Ecto neural progenitor cell (in vitro differentiated cells): ENCODE measurements at regions not wholly inside any gene's neighbourhood (a gene's known extent, or its start where the extent isn't known, plus 50 kb on each side); places are given as distances from the start of the nearest gene placed in this dataset.
"Not testable (repeated sequence)": the region's sequence is repeated elsewhere in the genome, so short reads cannot be mapped to it uniquely, and the experiment has no call there.

ENCODE experiments used
- DNase-seq: peaks from one replicate; pipeline ENCODE4 v3.0.0-alpha.2; 2018; ENCODE audit warnings: low spot score

- DNase-seq: no peak
Measured at GRCh38 chr3:161600173-161600572, 103.6 kb downstream of the OTOL1 start.

- no peak for DNase-seq
Measured at GRCh38 chr3:161602475-161602874, 105.9 kb downstream of the OTOL1 start.

DNA sequence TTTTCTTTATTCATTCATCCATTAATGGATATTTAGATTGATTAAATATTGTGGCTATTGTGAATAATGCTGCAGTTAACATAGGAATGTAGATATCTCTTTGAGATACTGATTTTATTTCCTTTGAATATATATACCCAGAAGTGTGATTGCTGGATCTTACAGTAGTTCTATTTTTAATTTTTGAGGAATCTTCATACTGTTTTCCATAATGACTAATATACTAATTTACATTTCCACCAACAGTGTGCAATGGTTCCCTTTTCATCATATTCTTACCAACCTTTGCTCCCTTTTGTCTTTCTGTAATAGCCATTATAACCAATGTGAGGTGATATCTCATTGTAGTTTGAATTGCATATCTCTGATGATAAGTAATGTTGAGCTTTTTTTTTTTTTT lies 106.3 kb downstream of the OTOL1 start:
- no peak for DNase-seq

DNA sequence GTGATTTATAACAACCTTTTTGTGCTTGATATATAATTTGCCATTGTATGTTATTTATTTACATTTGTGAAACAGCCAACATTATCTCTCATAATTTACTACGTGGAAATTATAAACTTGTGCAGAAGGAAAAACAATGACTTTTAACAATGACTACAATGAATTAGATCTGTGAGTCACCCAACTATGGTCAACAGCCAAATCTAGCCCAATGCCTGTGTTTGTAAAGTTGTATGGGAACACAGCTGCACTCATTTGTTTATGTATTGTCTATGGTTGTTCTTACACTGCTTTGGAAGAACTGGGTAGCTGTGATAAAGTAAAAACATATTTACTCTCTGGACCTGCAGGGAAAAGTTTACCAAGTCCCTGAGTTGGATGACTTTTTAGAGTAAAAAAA lies 110.4 kb downstream of the OTOL1 start:
- no peak for DNase-seq

DNA sequence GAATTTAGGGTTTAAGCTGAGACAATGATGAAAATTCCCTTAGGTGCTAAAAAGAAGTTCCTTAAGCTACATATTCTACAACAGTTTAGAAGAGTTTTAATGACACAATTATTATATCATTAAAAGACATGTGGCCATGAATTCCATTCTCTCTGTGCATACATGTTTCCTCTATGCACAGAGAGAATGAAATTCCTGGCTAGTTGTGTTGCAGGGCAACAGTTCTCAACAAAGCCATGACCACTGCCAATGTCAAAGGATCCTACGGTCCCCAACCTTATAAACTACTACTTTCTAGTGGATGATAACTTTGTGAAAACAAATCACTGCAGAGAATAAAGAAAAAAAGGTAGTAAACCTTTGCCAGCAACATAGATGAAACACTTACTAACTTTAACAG lies 122.7 kb downstream of the OTOL1 start:
- DNase-seq: no peak

GRCh38 chr3:161630794-161631193 lies 134.2 kb downstream of the OTOL1 start:
- no peak for DNase-seq

DNA sequence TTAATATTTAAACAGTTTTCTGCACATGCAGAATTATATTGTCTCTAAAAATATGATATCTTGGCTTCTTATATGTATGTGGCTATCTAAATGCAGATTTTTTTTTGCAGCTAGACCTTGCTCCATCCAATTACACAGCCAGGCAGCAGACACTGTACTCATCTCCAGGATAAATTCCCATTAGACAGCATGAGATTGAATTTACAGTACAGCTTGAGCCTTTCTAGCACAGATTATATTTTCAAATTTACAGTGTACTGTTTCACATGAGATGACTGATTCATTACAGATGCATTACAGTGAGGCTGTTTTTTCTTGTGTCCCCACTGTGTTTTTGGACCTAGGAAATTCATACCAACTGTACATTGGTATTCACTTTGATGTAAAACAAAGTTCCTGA lies 134.9 kb downstream of the OTOL1 start:
- DNase-seq: no peak

DNA sequence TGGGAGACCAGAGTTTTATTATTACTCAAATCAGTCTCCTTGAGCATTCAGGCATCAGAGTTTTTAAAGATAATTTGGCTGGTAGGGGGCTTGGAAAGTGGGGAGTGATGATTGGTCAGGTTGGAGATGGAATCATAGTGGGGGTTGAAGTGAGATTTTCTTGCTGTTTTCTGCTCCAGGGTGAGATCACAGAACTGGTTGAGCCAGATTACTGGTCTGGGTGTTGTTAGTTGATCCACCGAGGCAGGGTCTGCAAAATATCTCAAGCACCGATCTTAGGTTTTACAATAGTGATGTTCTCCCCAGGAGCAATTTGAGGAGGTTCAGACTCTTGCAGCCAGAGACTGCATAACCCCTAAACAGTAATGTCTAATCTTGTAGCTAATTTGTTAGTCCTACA lies 141.0 kb downstream of the OTOL1 start:
- DNase-seq: no peak

GRCh38 chr3:161639095-161639494 lies 142.5 kb downstream of the OTOL1 start:
- DNase-seq: not testable (repeated sequence)

- no peak for DNase-seq
Measured at GRCh38 chr3:161640181-161640580, 143.6 kb downstream of the OTOL1 start.

DNA sequence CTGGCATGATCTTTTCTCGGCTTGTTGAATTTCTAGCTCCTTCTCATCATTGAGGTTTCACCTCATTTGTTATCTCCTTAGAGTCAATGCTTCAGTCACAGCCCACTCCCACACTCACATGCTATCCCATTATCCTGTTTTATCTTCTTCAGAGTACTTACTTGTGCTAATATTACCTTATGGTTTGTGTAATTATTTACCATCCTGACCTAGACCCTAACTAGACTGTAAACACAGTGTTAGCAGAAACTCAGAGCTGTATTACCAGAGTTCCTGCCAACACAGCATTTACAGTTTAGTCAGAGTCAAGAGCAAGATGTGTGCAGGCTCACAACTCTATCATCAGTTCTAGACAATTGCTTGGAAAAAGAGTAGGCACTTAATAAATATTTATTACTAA lies 144.7 kb downstream of the OTOL1 start:
- no peak for DNase-seq

GRCh38 chr3:161644891-161645635 lies 148.5 kb downstream of the OTOL1 start:
- DNase-seq: no peak

GRCh38 chr3:161647936-161648470 lies 151.4 kb downstream of the OTOL1 start:
- no peak for DNase-seq

GRCh38 chr3:161649900-161650484 lies 153.4 kb downstream of the OTOL1 start:
- no peak for DNase-seq

DNA sequence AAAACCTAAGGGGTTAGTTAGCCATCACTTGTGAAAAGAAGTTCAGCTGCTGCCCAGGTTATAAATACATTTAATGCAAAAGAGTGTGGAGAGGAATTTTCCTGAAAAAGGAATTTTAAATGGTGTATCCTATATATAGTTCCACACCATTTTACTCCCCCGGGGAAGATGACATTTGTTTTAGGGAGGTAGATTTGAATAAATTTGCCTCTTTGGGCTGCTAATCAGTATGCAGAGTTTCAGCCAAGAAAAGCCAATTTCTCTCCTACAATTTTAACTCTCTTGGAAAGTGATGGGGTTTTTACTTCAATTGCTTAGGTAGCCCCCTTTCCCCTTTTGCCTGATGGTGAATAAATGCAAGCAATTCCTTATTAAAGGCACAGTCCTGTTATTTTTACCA lies 161.2 kb downstream of the OTOL1 start:
- no peak for DNase-seq

- DNase-seq: no peak
Measured at GRCh38 chr3:161671141-161671540, 174.5 kb downstream of the OTOL1 start.

GRCh38 chr3:161672478-161672877 lies 175.9 kb downstream of the OTOL1 start:
- no peak for DNase-seq

DNA sequence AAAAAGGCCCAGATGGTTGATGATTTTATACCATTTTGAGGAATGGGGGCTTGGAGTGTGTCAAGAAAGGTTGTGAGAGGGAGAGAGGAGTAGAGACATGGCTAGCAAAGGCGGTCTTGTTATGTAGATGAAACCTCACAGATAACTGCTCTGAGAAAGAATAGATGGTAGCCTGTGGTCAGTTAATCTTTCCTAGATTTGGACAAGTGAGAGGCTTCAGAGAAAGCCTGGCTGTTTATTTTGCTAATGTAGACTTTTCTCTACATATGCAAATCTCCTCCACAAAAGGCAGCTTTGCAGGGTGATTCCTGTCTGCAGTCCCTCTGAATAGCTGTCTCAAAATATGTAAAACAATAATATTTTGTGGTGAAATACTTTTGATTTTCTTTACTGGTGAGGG lies 177.3 kb downstream of the OTOL1 start:
- DNase-seq: no peak

GRCh38 chr3:161674402-161674801 lies 177.8 kb downstream of the OTOL1 start:
- no peak for DNase-seq

DNA sequence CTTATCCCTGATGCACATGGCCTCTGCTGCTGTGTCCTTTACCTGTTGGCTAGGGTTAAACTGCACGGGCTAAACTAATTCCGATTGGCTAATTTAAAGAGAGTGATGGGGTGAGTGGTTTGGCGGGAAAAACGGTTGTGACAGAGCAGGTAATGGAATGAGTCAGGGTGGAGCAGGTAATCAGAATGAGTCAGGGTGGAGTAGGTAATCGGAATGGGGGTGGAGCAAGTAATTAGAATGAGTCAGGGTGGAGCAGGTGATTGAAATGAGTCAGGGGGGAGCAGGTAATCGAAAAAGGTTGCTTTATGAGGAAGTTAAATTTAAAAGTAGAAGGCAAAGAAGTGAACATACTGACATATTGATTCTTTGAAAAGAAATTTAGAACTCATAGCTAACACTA lies 185.2 kb downstream of the OTOL1 start:
- not testable (repeated sequence) for DNase-seq

DNA sequence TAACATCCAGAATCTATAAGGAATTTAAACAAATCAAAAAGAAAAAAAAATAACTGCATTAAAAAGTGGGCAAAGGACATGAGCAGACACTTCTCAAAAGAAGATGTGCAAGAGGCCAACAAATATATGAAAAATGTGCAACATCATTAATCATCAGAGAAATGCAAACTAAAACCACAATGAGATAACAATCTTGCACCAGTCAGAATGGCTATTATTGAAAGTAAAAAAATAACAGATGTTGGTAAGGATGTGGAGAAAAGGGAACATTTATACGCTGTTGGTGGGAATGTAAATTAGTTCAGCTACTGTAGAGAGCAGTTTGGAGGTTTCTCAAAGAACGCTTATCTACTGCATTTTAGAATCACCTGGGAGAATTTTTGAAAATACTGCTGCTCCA lies 186.1 kb downstream of the OTOL1 start:
- no peak for DNase-seq

DNA sequence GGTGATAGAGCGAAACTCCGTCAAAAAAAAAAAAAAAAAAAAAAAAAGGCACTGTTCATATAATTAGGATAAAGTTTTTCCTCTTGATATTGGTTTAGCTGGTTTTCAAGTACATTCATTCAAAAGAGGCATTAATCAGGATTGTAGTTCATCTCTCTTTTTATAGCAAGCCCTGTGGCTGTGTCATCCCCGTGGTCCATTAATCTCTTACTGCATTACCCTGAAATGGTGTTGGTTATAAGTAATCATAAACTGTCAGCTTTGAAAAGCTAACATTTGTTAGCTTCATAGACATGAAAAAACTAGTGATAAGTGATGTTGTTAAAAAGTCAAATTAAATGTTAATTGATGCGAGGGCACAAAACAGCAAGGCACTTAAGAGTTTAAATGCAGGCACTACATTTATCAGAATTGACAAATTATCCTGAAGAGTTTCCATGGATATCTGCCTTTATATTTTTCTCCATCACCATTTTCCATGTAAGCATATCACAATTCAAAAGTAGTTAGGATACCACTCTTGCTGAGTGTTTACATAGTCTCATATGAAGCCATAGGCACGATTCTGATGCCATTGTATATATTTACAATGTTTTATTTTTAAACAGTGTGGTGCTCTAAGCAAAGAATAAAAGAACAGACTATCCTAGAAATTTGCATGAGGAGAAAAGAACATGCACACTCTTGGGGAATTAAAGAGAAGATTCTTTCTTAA lies 193.1 kb downstream of the OTOL1 start:
- no peak for DNase-seq

- DNase-seq: no peak
Measured at GRCh38 chr3:161690299-161690620, 193.7 kb downstream of the OTOL1 start.
